Body of pancreas (tissue), 4 donors: ENCODE measurements at regions not wholly inside any gene's neighbourhood (a gene's known extent, or its start where the extent isn't known, plus 50 kb on each side); places are given as distances from the start of the nearest gene placed in this dataset.

Experiments
- POLR2A ChIP-seq, 3 donors: fragments of 450-650 bp; IDR thresholded peaks; one replicate each; pipeline ENCODE4 v1.6.1; 2016; ENCODE audit warnings: antibody characterized with exemption in 3 of 3, mild to moderate bottlenecking in 2 of 3
- TF ChIP-seq, protein P1 (sequence below), 7 experiments: fragments of 450-650 bp in 4 of 7; fragments of 200-600 bp in 3 of 7; sonication (generic) in 3 of 7; IDR thresholded peaks; one replicate each; pipeline ENCODE4 v1.5.1; 2016 to 2019; ENCODE audit warnings: antibody characterized with exemption in 7 of 7

DNA sequence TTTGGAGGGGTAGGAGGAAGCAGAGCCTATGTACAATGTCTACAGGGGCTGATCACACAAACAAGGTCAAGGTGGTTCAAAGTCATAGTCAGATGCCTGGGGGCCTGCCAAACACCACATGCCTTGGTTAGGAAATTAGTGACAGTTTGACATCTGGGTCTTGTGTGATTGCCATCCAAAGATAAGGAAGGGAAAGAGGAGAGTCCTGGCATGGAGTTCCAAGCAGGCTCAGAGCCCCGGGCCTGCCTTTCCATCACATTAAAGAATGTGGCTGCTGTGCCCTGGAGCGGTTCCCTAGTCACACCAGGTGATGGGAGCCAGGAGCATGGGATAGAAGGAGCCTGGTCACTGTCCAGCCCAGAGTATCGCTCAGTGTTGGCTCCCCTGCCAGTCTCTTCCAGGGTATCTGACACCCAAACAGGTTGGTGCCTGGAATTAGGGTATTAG lies 53.6 kb upstream of the BCL2L14 start:
- TF ChIP-seq, protein P1, sequence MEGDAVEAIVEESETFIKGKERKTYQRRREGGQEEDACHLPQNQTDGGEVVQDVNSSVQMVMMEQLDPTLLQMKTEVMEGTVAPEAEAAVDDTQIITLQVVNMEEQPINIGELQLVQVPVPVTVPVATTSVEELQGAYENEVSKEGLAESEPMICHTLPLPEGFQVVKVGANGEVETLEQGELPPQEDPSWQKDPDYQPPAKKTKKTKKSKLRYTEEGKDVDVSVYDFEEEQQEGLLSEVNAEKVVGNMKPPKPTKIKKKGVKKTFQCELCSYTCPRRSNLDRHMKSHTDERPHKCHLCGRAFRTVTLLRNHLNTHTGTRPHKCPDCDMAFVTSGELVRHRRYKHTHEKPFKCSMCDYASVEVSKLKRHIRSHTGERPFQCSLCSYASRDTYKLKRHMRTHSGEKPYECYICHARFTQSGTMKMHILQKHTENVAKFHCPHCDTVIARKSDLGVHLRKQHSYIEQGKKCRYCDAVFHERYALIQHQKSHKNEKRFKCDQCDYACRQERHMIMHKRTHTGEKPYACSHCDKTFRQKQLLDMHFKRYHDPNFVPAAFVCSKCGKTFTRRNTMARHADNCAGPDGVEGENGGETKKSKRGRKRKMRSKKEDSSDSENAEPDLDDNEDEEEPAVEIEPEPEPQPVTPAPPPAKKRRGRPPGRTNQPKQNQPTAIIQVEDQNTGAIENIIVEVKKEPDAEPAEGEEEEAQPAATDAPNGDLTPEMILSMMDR (IDR thresholded peaks at IDR 0.05), result no peak
- TF ChIP-seq POLR2A (IDR thresholded peaks at IDR 0.05), result no peak
